AG04450 (cell line): ENCODE measurements at regions not wholly inside any gene's neighbourhood (a gene's known extent, or its start where the extent isn't known, plus 50 kb on each side); places are given as distances from the start of the nearest gene placed in this dataset.

Experiments used
- CTCF ChIA-PET: fragments of 300-600, 350-600 bp; formaldehyde crosslinking; extraction: SDS; loops from one replicate; lab custom pipeline; 2022; ENCODE audit warnings: antibody characterized with exemption, inconsistent platforms; lab: Charles Lee
- POLR2A ChIA-PET: fragments of 350-600 bp; formaldehyde crosslinking; extraction: SDS; loops from one replicate; lab custom pipeline; 2021; ENCODE audit warnings: antibody characterized with exemption, inconsistent platforms; lab: Yijun Ruan, JAX
- DNase-seq: peaks from one replicate; pipeline ENCODE4 v3.0.0-alpha.2; 2011; ENCODE audit warnings: low read depth, low spot score
- H3K27ac ChIP-seq: one replicate; pipeline ENCODE4 v1.5.1; 2012; ENCODE audit warnings: low read depth, low read length, control low read depth
- H3K27me3 ChIP-seq: one replicate; pipeline ENCODE4 v1.6.0; 2012; ENCODE audit warnings: low read length; ENCODE audit not compliant: control insufficient read depth, insufficient read depth
- H3K4me3 ChIP-seq: 2 replicates; pipeline ENCODE4 v1.5.1; 2011; ENCODE audit warnings: mild to moderate bottlenecking, low read depth, low read length, control low read depth
- H3K9me3 ChIP-seq: 2 replicates; pipeline ENCODE4 v1.5.1; 2012; ENCODE audit warnings: low read length; ENCODE audit not compliant: control insufficient read depth, insufficient read depth
- TF ChIP-seq, protein P1 (sequence below): IDR thresholded peaks from 2 replicates; pipeline ENCODE4 v1.5.1; 2011; ENCODE audit warnings: low read depth, low read length, control low read depth, inconsistent platforms

DNA sequence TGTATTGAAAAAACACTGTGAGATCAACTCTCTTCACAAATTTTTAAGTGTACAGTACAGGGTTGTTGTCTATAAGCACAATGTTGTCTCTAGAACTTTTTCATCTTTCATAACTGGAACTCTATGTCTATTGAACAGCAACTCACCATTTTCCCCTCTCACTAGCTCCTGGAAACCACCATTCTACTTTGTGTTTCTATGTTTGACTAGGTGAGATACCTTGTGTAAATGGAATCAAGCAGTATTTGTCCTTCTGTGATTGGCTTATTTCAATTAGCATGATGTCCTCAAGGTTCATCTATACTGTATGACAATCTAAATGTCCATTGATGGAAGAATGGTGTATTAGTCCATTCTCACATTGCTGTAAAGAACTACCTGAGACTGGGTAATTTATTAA is 210.1 kb upstream of the FUT9 start:
- Histone ChIP-seq H3K4me3 (no peak overlapping the region), H3K27me3 (no peaks in the 10 kb centered on the region), H3K9me3 (no peaks in the 10 kb centered on the region), H3K27ac (no peak overlapping the region)
- ChIA-PET CTCF (interaction anchor here (0.7 kb wide), 1 partner anchor 179 kb away, joined by 3 read pairs; no protein-coding TSS in a partner anchor), POLR2A (no interaction called here)
- DNase-seq = no peak
- TF ChIP-seq, protein P1, sequence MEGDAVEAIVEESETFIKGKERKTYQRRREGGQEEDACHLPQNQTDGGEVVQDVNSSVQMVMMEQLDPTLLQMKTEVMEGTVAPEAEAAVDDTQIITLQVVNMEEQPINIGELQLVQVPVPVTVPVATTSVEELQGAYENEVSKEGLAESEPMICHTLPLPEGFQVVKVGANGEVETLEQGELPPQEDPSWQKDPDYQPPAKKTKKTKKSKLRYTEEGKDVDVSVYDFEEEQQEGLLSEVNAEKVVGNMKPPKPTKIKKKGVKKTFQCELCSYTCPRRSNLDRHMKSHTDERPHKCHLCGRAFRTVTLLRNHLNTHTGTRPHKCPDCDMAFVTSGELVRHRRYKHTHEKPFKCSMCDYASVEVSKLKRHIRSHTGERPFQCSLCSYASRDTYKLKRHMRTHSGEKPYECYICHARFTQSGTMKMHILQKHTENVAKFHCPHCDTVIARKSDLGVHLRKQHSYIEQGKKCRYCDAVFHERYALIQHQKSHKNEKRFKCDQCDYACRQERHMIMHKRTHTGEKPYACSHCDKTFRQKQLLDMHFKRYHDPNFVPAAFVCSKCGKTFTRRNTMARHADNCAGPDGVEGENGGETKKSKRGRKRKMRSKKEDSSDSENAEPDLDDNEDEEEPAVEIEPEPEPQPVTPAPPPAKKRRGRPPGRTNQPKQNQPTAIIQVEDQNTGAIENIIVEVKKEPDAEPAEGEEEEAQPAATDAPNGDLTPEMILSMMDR = no peak

DNA sequence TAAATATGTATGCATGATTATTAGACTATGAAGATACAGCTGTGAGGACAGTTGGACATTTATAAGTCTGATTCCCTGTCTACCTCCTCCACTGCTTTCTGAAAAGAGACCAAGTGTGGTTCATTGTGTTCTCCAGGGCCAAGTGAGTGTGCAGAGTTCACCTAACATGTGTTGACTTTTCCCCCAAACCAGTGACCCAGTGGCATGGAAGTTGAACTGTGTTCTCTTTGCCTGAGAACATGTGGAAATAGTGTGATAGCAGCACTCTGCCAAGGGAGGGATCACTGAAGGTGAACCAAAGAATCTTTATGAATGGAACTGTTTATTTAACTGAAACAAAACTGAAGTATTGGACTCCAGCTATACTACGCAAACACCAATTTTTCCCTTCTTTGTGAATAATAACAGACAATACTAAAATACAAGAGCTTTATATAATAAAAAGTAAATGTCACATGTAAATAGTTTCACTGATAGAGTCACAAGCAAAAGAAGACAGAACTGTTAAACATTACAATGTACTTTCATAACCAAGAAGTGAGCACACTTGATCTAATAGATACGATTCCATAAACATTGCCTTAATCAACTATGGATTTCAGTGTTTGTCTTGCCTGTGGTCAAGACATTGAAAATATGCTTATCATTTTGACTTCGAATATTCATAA is 200.3 kb upstream of the FUT9 start:
- DNase-seq = no peak
- TF ChIP-seq, protein P1 = no peak
- Histone ChIP-seq H3K27ac (no peak overlapping the region), H3K27me3 (no peaks in the 10 kb centered on the region), H3K9me3 (peaks cover 19% of the 10 kb centered on the region; the same call in 1 of the 2 replicates), H3K4me3 (no peak overlapping the region)
- ChIA-PET CTCF (no interaction called here), POLR2A (no interaction called here)

DNA sequence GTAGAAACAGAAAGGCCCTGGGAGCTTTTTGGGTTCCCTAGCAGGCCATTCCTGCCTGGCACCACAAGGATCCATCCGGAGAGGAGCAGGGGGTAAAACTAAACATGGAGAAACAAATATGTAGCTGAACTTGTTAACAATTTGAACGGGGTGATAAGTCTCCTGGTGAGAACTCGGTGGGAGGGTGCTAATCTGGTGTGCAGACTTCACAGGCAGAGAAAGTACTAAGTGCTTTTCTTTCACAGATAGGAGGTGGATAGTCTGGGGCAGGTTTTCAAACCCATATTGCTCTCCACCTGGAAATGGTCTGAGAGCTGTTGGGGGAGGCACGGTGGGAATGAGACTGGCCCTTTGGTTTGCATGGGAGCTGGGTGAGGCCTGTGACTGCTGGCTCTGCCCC is 196.3 kb upstream of the FUT9 start:
- H3K27ac ChIP-seq = no peak overlapping the region
- no peaks in the 10 kb centered on the region for H3K27me3 ChIP-seq
- H3K4me3 ChIP-seq = no peak overlapping the region
- peaks cover 12% of the 10 kb centered on the region; the same call in 1 of the 2 replicates for H3K9me3 ChIP-seq
- POLR2A ChIA-PET = no interaction called here
- CTCF ChIA-PET = no interaction called here
- TF ChIP-seq, protein P1 = no peak
- no peak for DNase-seq

DNA sequence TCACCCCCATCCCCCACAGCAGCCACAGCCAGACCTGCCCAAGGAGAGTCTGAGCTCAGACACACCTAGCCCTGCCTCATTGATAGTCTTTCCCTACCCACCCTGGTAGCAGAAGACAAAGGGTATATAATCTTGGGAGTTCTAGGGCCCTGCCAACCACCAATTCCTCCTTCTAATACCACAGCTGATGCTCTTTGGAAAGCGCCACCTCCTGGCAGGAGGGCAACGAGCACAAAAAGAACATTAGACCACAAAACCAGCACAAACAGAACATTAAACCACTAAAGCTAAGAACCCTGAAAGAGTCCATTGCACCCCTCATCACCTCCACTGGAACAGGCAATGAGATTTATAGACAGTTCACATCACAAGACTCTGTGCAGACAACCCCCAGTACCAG is 195.8 kb upstream of the FUT9 start:
- Histone ChIP-seq H3K9me3 (peaks cover 9% of the 10 kb centered on the region; the same call in 1 of the 2 replicates), H3K27me3 (no peaks in the 10 kb centered on the region), H3K4me3 (no peak overlapping the region), H3K27ac (no peak overlapping the region)
- CTCF ChIA-PET = no interaction called here
- no peak for DNase-seq
- POLR2A ChIA-PET = no interaction called here
- TF ChIP-seq, protein P1 = no peak

DNA sequence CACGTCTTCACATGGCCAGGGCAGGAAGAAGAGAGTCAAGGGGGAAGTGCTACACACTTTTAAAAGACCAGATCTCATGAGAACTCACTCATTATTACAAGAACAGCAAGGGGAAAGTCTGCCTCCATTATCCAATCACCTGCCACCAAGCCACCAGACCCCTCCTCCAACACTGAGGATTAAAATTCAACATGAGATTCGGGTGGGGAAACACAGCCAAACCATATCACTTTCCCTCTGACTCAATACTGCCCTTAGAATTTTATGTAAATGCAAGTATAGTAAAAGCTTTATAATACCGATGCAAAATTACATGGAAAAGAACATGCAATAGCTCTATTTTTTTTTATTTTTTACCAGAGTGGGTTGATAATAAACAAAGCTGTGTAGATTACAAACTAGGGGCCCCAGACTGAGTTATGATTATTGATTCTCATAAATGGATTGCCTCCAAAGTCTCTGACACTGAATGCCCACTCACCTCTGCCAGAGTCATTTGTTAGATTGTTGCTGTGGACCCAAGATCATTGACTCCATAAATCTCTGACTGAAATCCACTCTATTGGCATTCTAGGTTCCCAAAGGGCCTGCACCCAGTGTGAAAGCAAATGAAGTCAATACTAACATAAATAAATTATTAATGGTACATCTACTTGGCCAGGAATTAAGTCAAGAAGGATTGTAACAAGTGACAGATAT is 184.8 kb upstream of the FUT9 start:
- CTCF ChIA-PET = no interaction called here
- Histone ChIP-seq H3K9me3 (peaks cover 3% of the 10 kb centered on the region; the same call in 1 of the 2 replicates), H3K27ac (no peak overlapping the region), H3K27me3 (no peaks in the 10 kb centered on the region), H3K4me3 (no peak overlapping the region)
- TF ChIP-seq, protein P1 = no peak
- no peak for DNase-seq
- POLR2A ChIA-PET = no interaction called here
